Right atrium auricular region (tissue), 2 donors: ENCODE measurements at regions not wholly inside any gene's neighbourhood (a gene's known extent, or its start where the extent isn't known, plus 50 kb on each side); places are given as distances from the start of the nearest gene placed in this dataset.

Source experiments
- DNase-seq: peaks from one replicate; pipeline ENCODE4 v3.0.0-alpha.2; 2019; ENCODE audit warnings: low spot score
- H3K27ac ChIP-seq, 2 donors: fragments of 200-600 bp; sonication (generic); 1 replicate in 1 of 2; 2 replicates in 1 of 2; pipeline ENCODE4 v1.5.1; 2016 to 2019
- H3K27me3 ChIP-seq, 2 donors: fragments of 200-600 bp; sonication (generic); one replicate each; pipeline versions ENCODE4 v1.5.1 to v1.6.0; 2017 to 2019
- H3K36me3 ChIP-seq: fragments of 200-600 bp; sonication (generic); one replicate; pipeline ENCODE4 v1.5.1; 2016
- H3K4me1 ChIP-seq, 2 donors: fragments of 200-600 bp; sonication (generic); one replicate each; pipeline versions ENCODE4 v1.5.1 to v1.6.0; 2017 to 2019
- H3K4me3 ChIP-seq, 2 donors: fragments of 200-600 bp; sonication (generic); 1 replicate in 1 of 2; 2 replicates in 1 of 2; pipeline ENCODE4 v1.5.1; 2017 to 2019; ENCODE audit warnings: mild to moderate bottlenecking in 1 of 2, moderate library complexity in 1 of 2
- H3K9me3 ChIP-seq, 2 donors: fragments of 200-600 bp; sonication (generic); one replicate each; pipeline ENCODE4 v1.5.1; 2019
- TF ChIP-seq, protein P1 (sequence below), 2 donors: fragments of 200-600 bp; sonication (generic); IDR thresholded peaks; one replicate each; pipeline ENCODE4 v1.5.1; 2019; ENCODE audit warnings: antibody characterized with exemption in 2 of 2

DNA sequence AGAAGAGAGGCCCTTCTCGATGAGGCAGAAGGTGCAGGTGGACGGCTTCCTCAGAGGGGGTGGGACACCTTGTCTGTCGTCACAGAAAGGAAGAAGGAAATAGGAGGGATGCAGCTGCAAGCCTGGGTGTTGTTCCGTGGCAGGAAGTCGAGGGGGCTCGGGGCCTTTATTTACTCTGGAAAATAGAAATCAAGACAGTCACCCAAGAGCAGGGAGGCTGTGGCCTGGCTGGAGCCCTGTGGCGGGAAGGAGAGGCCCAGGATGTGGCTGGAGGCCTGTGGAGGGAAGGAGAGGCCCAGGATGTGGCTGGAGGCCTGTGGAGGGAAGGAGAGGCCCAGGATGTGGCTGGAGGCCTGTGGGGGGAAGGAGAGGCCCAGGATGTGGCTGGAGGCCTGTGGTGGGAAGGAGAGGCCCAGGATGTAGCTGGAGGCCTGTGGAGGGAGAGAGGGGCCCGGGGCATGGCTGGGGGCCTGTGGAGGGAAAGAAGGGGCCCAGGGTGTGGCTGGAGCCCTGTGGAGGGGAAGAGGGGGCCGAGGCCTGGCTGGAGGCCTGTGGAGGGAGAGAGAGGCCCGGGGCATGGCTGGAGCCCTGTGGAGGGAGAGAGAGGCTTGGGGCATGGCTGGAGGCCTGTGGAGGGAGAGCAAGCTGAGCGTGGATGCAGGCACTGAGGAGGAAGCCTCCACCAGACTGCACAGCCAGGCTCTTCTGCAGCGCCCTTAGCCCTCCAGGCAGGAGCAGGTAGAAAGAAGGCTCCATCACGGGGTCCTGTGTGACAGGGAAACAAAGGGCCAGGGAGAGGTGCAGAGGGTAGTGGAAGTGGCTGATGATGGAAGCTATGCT lies 97.3 kb upstream of the SFMBT2 start:
- no peaks in the 10 kb centered on the region for H3K4me1 ChIP-seq
- H3K27me3 ChIP-seq, result no peaks in the 10 kb centered on the region
- H3K4me3 ChIP-seq, result no peak overlapping the region
- no peak overlapping the region for H3K27ac ChIP-seq
- no peaks in the 10 kb centered on the region for H3K36me3 ChIP-seq
- H3K9me3 ChIP-seq, result peaks cover 0 to 3% of the 10 kb centered on the region in 2 donors
- TF ChIP-seq, protein P1, sequence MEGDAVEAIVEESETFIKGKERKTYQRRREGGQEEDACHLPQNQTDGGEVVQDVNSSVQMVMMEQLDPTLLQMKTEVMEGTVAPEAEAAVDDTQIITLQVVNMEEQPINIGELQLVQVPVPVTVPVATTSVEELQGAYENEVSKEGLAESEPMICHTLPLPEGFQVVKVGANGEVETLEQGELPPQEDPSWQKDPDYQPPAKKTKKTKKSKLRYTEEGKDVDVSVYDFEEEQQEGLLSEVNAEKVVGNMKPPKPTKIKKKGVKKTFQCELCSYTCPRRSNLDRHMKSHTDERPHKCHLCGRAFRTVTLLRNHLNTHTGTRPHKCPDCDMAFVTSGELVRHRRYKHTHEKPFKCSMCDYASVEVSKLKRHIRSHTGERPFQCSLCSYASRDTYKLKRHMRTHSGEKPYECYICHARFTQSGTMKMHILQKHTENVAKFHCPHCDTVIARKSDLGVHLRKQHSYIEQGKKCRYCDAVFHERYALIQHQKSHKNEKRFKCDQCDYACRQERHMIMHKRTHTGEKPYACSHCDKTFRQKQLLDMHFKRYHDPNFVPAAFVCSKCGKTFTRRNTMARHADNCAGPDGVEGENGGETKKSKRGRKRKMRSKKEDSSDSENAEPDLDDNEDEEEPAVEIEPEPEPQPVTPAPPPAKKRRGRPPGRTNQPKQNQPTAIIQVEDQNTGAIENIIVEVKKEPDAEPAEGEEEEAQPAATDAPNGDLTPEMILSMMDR (IDR thresholded peaks at IDR 0.05), result no peak
- DNase-seq, result no peak

GRCh38 chr10:7506571-7506970 lies 95.7 kb upstream of the SFMBT2 start:
- no peak for DNase-seq
- no peaks in the 10 kb centered on the region for H3K4me1 ChIP-seq
- TF ChIP-seq, protein P1 (IDR thresholded peaks at IDR 0.05), result no peak
- peaks cover 0 to 9% of the 10 kb centered on the region in 2 donors for H3K9me3 ChIP-seq
- no peak overlapping the region for H3K27ac ChIP-seq
- H3K4me3 ChIP-seq, result no peak overlapping the region
- H3K27me3 ChIP-seq, result no peaks in the 10 kb centered on the region
- no peaks in the 10 kb centered on the region for H3K36me3 ChIP-seq

- no peak overlapping the region for H3K27ac ChIP-seq
- no peaks in the 10 kb centered on the region for H3K36me3 ChIP-seq
- no peak overlapping the region for H3K4me3 ChIP-seq
- no peaks in the 10 kb centered on the region for H3K27me3 ChIP-seq
- no peak for DNase-seq
- H3K4me1 ChIP-seq, result no peaks in the 10 kb centered on the region
- TF ChIP-seq, protein P1 (IDR thresholded peaks at IDR 0.05), result no peak
- peaks cover 0 to 9% of the 10 kb centered on the region in 2 donors for H3K9me3 ChIP-seq
Measured at GRCh38 chr10:7505196-7505595, 94.4 kb upstream of the SFMBT2 start.

DNA sequence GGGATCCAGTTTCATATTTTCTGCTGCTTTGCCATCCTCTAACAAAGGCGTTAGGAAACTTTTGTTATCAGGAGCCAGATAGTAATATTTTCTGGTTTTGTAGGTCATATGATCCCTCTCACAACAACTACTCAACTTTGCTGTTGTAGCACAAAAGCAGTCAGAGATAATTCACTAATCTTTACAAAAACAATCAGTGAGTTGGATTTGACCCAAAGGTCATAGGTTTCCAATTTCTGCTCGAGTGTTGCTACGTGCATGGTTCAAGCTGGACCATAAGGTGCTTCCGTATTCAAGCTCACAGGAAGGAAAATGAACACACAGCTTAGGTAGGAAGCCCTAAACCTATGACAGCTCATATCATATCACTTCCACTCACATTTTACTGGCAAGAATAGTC lies 92.4 kb upstream of the SFMBT2 start:
- no peak for DNase-seq
- H3K27ac ChIP-seq, result no peak overlapping the region
- peaks cover 0 to 9% of the 10 kb centered on the region in 2 donors for H3K9me3 ChIP-seq
- no peak overlapping the region for H3K4me3 ChIP-seq
- no peaks in the 10 kb centered on the region for H3K4me1 ChIP-seq
- no peaks in the 10 kb centered on the region for H3K27me3 ChIP-seq
- TF ChIP-seq, protein P1 (IDR thresholded peaks at IDR 0.05), result no peak
- no peaks in the 10 kb centered on the region for H3K36me3 ChIP-seq

- H3K27ac ChIP-seq, result no peak overlapping the region
- H3K4me1 ChIP-seq, result no peaks in the 10 kb centered on the region
- TF ChIP-seq, protein P1 (IDR thresholded peaks at IDR 0.05), result no peak
- no peaks in the 10 kb centered on the region for H3K27me3 ChIP-seq
- no peak for DNase-seq
- no peaks in the 10 kb centered on the region for H3K36me3 ChIP-seq
- H3K9me3 ChIP-seq, result peaks cover 0 to 9% of the 10 kb centered on the region in 2 donors
- H3K4me3 ChIP-seq, result no peak overlapping the region
Measured at GRCh38 chr10:7501157-7501556, 90.3 kb upstream of the SFMBT2 start.
